ENCODE measurements at regions not wholly inside any gene's neighbourhood (a gene's known extent, or its start where the extent isn't known, plus 50 kb on each side); places are given as distances from the start of the nearest gene placed in this dataset.
"Not testable (repeated sequence)": the region's sequence is repeated elsewhere in the genome, so short reads cannot be mapped to it uniquely, and the experiment has no call there.

GRCh38 chr9:7739595-7739994 lies 60.0 kb downstream of the DMAC1 start:
- no peak for DNase-seq

- DNase-seq: no peak
Observed at GRCh38 chr9:7735311-7735710, 64.3 kb downstream of the DMAC1 start.

- no peak for DNase-seq
Observed at GRCh38 chr9:7730164-7730445, 69.5 kb downstream of the DMAC1 start.

- DNase-seq: no peak
Observed at GRCh38 chr9:7729371-7730163, 70.0 kb downstream of the DMAC1 start.

- no peak for DNase-seq
Observed at GRCh38 chr9:7721291-7721690, 78.3 kb downstream of the DMAC1 start.

GRCh38 chr9:7713088-7713487 lies 86.5 kb downstream of the DMAC1 start:
- DNase-seq: not testable (repeated sequence)

- DNase-seq: no peak
Observed at GRCh38 chr9:7710686-7711085, 88.9 kb downstream of the DMAC1 start.

DNA sequence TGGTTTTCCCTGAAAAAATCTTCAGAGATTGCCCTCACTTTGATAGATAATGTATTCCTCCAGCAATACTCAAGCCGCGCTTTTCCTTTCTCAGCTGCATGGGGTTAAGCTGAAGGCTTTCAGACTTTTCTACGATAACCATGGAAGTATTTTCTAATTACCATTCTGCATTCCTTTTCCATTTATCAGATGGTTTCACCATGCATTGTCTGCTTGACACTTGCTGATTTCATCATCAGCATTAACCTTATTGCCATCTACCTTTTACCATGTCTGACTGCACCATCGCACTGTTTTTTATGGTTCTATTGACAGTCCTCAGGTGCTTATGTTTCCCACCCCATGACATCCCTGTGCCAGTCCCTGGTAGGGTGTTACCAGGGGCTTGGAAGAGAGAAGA lies 91.6 kb downstream of the DMAC1 start:
- DNase-seq: no peak

GRCh38 chr9:7704543-7704942 lies 95.0 kb downstream of the DMAC1 start:
- no peak for DNase-seq

DNA sequence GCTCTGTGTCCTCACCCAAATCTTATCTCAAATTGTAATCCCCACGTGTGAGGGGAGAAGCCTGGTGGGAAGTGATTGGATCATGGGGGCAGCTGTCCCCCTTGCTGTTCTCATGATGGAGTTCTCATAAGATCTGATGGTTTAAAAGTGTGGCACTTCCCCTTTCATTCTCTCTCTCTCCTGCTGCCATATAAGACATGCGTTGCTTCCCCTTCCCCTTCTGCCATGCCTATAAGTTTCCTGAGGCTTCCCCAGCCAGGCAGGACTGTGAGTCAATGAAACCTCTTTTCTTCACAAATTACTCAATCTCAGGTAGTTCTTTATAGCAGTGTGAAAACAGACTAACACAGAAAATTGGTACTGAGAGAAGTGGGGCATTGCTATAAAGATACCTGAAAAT lies 107.7 kb downstream of the DMAC1 start:
- no peak for DNase-seq

- no peak for DNase-seq
Observed at GRCh38 chr9:7690014-7690413, 109.6 kb downstream of the DMAC1 start.

- DNase-seq: no peak
Observed at GRCh38 chr9:7688626-7689025, 111.0 kb downstream of the DMAC1 start.

GRCh38 chr9:7676609-7677156 lies 122.9 kb downstream of the DMAC1 start:
- no peak for DNase-seq

- no peak for DNase-seq
Observed at GRCh38 chr9:7671847-7672246, 127.7 kb downstream of the DMAC1 start.

GRCh38 chr9:7668541-7668940 lies 131.0 kb downstream of the DMAC1 start:
- DNase-seq: no peak

DNA sequence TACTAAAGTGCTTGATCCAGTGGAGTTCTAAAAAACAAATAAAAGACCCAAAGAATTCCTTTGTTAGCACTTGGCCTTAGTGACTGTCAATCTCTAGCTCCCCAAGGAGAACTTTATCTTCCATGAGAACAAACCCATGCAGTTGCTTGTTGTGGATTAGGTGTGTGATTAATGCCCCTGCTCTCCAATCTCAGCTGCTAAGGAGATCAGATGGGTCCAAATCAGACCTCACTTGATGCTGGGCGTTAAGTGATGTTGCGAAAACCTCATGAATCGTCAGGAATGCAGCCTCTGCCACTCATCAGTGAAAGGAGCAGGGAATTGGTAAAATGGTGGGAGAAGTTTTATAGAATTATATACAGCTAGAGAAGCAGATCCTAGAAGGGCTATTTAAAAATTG lies 133.7 kb downstream of the DMAC1 start:
- DNase-seq: no peak

DNA sequence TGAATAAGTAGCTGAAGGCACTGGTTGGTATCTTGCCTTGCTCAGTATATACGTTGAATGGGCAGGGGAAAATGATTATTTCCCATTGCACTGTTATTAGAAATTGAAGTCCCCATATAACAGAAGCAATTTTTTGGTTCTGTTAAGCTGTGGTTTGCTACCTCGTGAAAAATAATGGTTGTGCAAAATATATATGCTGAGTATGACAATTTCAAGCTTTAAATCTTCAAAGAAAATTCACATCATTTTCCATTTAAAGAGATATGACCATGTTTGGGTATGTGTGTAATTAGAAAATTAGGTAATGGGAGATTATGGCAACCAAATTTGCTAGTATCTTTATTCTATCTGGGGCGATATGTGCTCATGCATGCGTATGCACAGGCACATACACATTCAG lies 139.8 kb downstream of the DMAC1 start:
- no peak for DNase-seq

DNA sequence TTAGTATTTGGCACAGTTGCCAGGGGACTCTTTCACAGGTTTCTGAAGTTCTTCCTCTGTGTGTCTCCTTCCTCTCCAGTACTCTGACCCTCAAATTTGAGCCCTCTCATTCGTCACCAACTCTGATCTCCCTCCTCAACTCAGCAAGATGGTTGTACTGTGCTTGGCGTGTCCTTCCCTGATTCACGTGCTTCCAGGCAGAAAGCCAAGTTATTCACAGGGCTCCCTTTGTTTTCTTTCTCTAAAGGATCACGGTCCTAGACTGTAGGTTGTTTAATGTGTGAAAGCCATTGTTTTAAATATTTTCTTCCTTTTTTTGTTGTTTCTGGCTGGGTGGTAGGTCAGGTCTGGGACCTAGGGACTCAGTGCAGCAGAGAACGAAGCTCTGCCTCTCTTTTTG lies 142.9 kb downstream of the DMAC1 start:
- no peak for DNase-seq

DNA sequence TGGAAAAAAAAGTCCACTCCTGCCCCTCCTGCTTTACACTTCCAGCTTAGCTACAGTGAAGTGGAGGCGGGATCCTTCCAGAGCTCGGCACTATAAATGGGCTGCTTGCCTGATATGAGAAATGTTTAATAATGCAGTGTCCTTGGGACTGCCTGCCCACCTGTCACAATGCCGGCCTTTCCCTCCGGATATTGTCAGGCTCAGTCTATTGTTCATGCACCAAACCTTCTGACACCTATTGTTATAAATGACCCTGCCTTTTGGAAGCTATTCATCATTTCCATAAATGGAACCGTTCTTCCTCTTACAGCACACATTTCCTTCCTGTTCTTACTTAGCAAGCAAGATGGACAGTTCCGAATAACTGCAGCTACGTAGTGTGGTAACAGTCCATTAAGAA lies 146.3 kb downstream of the DMAC1 start:
- DNase-seq: no peak

GRCh38 chr9:7640231-7640630 lies 159.3 kb downstream of the DMAC1 start:
- DNase-seq: no peak

- DNase-seq: no peak
Observed at GRCh38 chr9:7639471-7639870, 160.1 kb downstream of the DMAC1 start.

GRCh38 chr9:7636838-7637467 lies 162.6 kb downstream of the DMAC1 start:
- DNase-seq: no peak

- DNase-seq: no peak
Observed at GRCh38 chr9:7636309-7636708, 163.3 kb downstream of the DMAC1 start.

GRCh38 chr9:7626571-7627029 lies 173.0 kb downstream of the DMAC1 start:
- DNase-seq: not testable (repeated sequence)

DNA sequence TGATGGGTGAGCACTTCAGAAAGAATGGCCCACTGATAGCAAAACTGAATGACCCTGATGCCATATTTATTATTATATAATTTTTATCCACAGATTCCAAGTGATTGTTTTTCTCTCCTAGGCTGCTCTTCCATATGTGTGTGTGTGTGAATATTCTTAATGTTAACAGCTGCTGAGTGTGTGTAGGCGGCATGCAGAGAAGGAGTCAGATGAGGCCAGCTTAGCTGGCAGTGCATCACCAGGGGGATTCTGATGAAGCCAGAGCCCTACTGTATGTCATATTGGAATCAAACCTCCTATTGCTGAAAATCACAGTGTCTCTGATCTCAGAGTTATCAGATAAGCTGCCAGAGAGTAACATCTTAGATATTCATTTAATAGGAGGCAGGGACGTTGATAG lies 177.1 kb downstream of the DMAC1 start:
- no peak for DNase-seq

All from cerebellar nuclear complex (tissue), 1 donor.